ENCODE measurements at regions not wholly inside any gene's neighbourhood (a gene's known extent, or its start where the extent isn't known, plus 50 kb on each side); places are given as distances from the start of the nearest gene placed in this dataset.

DNA sequence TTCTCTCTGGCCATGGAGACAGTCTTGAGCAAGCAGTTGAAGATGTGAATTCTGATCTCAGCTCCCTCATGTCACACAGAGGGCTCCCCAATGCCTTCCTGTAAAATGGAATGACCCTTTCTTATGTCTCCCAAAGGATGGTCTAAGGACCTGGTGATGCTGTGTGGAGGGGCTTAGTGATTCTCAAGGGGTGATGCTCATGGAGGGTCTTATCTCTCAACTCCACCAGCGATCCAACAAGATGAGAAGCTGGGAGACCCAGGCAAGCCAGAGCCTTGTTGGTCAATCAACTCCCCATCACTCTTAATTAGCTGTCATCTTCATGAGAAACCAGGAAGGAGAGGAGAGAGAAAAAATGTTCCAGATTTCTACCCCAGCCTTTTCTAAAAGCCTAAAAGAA is 78.0 kb upstream of the SORCS3 start:
- no peak for TF ChIP-seq POLR2A (IDR thresholded peaks at IDR 0.05)
- TF ChIP-seq, protein P1, sequence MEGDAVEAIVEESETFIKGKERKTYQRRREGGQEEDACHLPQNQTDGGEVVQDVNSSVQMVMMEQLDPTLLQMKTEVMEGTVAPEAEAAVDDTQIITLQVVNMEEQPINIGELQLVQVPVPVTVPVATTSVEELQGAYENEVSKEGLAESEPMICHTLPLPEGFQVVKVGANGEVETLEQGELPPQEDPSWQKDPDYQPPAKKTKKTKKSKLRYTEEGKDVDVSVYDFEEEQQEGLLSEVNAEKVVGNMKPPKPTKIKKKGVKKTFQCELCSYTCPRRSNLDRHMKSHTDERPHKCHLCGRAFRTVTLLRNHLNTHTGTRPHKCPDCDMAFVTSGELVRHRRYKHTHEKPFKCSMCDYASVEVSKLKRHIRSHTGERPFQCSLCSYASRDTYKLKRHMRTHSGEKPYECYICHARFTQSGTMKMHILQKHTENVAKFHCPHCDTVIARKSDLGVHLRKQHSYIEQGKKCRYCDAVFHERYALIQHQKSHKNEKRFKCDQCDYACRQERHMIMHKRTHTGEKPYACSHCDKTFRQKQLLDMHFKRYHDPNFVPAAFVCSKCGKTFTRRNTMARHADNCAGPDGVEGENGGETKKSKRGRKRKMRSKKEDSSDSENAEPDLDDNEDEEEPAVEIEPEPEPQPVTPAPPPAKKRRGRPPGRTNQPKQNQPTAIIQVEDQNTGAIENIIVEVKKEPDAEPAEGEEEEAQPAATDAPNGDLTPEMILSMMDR (IDR thresholded peaks at IDR 0.05): no peak
